HG03571 (cell line): ENCODE measurements at regions not wholly inside any gene's neighbourhood (a gene's known extent, or its start where the extent isn't known, plus 50 kb on each side); places are given as distances from the start of the nearest gene placed in this dataset.
A peak's percentile ranks its signal among the peaks of the same experiment; 100 is the strongest.
"Not testable (repeated sequence)": the region's sequence is repeated elsewhere in the genome, so short reads cannot be mapped to it uniquely, and the experiment has no call there.

Experiments used
- ATAC-seq: cut with Tn5 transposase; IDR thresholded peaks from one replicate; pipeline ENCODE4 v1.9.1; 2021; ENCODE audit not compliant: unreplicated experiment

DNA sequence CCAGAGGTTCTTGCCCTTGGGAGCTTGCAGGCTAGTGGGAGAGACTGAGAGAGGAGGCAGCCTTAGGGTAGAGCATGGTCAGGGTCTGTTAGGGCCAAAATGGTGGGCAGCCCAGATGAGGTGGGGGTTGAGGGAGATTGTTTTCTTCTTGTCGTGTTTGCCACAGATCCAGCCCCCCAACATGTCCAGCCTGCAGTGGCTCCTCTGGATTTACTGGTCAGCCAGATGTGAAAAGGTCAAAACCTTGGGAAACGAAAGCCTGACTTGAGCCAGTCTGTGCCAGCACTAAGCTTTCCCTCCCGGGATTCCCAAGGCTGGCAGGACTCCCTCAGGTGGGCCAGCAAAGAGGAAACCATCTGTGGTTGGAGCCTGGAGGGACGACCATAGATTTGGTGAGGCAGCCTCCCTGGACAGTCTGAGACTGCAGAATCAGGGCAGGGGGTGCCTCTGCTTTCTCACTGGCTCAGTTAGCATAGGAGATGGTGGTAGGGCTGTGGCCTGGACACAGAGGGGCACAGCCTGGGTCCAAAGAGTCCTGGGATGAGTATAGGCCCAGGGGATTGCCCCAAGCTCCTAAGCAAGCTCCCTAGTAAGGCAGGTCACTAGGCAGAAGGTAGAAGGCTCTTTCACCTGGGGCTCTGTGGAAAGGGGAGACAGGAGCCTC lies 51.2 kb upstream of the PRR23C start:
- no peak for ATAC-seq

DNA sequence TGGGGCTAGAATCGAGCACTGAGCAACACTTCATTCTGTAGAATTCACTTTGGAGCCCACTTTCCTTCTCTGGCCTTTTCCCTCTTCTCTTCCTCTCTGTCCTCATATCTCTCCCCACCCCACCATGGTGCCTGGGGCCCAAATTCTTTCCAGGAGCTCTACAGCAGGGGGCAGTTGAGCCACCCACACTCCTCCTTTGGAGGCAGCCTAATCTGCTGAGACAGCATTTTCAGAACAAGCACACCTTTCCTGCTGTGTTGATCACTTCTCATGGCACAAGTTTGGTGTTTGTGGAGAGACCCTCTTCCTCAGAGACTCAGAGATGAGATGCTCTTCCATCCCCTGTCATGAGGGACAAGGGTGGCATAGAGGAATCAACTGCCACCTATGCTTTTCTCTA lies 52.0 kb upstream of the PRR23C start:
- ATAC-seq = no peak

- ATAC-seq = no peak
Observed at GRCh38 chr3:139098391-139098790, 53.7 kb upstream of the PRR23C start.

DNA sequence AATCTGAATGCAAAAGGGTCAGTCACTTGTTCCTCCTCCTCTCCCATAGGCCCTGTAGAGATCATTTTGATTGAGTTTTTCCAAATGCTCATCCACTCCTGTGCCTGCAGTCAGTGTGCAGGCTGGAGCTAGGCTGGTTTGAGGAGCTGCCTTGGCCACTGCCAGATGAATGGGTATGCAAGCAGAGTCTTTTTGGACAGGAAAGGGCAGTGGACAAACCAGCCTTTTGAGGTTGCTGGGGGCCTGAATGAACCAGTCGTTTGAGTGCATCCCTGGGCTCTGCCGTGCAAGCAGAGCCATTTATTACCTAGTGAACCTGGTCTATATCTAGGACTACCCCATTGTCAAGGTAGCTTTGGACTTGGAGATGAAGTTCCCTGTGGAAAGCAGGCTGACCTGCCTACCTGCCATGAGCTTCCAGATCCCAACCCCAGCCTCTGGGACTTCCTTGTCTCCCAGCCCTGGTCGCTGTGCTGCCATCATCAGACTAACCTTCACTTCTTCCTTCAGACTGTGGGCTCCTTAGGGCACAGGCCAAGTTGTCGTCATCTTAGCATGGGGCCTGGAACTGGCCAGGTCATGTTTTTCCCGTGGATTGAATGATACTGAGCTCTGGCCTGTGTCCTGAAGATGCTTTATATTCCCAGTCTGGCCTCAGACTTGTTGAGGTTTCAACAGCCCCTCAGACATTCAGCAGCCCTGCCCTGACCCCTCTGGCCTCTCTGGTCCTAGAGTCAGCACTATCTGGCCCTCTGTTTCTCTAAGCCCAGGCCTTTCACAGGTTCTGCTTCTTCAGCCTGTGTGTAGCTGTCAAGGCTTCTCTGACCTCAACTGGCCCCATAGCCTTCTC lies 55.5 kb upstream of the PRR23C start:
- ATAC-seq = no peak

DNA sequence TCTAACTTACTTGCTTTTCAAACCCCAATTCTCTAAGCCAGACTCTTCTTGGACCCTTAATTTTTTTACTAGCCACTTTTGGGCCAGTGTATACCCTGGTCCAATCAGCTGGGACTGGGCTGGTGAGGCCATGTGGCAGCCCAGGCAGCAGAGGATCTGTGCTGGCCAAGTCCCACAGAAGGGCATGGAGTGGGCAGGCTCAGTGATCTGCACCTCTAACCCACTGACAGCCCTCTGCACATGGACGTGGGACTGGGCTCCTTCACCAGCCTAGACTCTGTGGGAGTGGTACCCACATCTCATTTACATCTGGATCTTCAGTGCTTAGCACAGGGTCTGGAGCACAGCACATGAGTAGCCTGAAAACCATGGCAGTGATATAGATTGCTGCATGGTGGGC lies 56.1 kb upstream of the PRR23C start:
- no peak for ATAC-seq

DNA sequence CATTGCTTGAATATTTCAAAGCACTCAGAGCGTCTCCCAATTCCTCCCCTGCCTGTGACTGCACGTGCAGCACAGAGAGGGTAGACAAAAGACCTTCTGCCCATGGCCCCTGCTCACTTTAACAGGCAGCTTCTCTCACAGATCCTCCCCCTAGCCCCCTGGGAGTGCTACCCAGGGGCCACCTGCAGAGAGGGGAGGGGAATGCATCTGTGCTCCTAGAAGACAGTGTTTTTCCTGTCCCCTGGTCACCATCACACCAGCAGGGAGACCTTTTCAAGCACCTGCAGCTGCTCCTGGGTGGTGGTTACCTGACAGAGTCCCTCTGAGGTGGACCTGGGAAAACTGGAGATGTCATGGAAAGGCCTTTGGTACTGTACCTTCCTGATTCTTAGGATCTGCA lies 56.7 kb upstream of the PRR23C start:
- ATAC-seq = no peak

DNA sequence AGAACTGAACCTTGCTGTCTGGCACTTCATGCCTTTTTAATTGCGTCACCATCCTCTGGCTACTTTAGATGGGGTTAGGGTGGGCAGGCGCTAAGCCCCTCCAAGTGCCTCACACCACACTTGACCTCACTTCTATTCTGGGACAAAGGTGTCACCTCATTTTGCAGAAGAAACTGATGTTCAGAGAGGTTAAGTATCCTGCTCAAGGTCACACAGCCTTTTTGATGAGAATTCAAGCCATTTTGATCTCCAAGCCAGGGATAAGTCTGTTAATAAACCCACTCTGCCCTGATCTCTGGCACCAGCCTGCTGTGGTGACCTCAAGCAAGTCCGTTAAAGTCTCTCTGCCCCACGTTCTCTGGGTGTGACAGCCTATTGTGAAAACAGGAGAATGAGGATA lies 58.8 kb upstream of the PRR23C start:
- ATAC-seq = no peak

- ATAC-seq = no peak
Observed at GRCh38 chr3:139104062-139104461, 59.4 kb upstream of the PRR23C start.

GRCh38 chr3:139105154-139105702 lies 60.5 kb upstream of the PRR23C start:
- no peak for ATAC-seq

GRCh38 chr3:139106013-139106932 lies 61.6 kb upstream of the PRR23C start:
- no peak for ATAC-seq

GRCh38 chr3:139107424-139108252 lies 62.9 kb upstream of the PRR23C start:
- no peak for ATAC-seq

DNA sequence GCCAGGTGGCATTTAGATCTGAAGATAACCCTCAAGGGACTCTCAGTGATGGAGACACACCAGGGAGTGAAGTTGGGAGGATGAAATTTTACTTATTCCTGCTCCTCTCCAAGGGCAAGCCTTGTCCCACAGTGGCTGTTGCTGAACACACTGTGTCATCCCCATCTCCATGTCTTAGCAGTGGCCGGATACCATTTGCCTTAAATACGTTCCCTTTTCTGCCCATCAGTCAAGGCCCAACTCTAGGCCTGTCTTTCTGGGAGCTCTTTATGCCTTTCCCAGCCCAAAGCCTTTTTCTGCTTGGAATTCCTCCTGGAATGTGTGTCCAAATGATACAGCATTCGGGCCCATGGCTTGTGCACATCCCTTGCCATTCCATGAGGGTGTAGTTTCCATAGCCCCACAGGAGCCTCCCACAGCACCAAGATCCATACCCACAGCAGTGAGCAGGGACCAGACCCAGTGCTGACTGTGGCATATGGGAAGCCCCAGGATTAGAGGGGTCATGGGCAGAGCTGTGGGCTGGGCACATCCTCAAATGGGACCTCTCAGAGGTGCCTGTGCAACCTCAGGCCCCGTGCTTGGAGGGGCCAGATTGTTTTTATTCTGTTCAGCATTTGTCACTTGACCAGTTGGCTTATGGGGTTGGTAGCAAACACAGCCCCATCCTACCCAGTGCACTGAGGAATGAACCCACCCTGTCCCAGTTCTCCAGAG lies 63.7 kb upstream of the PRR23C start:
- ATAC-seq = no peak

GRCh38 chr3:139109271-139109670 lies 64.6 kb upstream of the PRR23C start:
- no peak for ATAC-seq

GRCh38 chr3:139110072-139110830 lies 65.6 kb upstream of the PRR23C start:
- no peak for ATAC-seq

GRCh38 chr3:139110929-139111328 lies 66.2 kb upstream of the PRR23C start:
- not testable (repeated sequence) for ATAC-seq

DNA sequence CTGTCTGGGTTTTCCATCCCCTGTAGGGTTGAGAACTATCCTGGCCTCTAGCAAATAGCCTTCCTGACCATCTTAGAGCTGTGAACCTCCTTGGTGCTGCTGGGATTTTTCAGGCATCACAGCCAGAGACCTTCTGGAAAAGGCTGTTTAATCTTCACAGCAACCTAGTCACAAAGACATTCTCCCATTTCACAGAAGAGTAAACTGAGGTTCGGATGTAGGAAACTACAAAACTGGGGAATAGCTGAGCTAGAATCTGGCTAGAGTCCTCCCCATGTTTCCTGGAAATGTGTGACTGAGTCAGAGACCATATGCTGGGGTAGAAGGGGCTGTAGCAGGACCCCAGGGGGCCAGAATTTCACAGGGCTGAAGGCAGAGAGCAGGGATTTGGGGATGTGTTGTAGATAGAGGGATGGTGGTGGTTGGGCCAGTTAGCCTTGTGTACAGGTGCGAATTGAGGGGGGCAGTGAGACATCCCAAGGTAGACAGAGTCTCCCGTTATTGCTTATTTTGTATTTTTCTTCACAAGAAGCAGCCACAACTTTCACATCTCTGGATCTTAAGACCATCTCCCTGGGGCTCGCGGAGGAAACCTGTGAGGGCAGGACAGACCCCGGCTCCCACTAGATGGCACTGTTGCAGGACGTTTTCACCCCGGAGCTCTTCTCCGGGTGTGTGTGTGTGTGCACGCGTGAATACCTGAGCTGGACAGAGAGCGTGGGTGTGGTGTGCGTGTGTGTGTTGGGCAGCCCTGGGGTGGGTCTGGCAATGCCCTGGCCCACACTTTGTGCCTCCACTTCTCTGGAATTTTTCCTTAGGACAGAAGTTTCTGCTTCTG lies 66.9 kb upstream of the PRR23C start:
- ATAC-seq = peak; percentile 62

DNA sequence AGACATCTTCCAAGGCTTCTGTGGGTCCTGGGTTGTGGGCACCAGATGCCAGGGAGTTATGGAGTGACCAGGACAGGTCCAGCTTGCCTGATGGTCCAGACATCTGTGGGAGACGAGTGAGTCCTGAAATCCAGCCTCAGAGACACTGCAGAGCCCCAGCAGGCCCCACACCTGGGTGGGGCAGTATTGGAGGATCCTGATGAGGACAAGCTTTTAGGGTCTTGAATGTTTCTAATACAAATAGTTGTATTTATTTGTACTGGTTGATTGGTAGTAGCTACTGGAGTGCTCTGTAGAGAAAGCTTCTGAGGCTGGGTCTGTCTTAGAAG lies 67.5 kb upstream of the PRR23C start:
- ATAC-seq = no peak
